Glutamatergic neuron (in vitro differentiated cells): ENCODE measurements at regions not wholly inside any gene's neighbourhood (a gene's known extent, or its start where the extent isn't known, plus 50 kb on each side); places are given as distances from the start of the nearest gene placed in this dataset.

Source experiments
- DNase-seq: peaks from one replicate; pipeline ENCODE4 v3.0.0; 2022
- H3K27ac Mint-ChIP-seq: one replicate; pipeline ENCODE4 v1.8.0; 2020; ENCODE audit warnings: mild to moderate bottlenecking, mixed read lengths, inconsistent platforms; ENCODE audit not compliant: unreplicated experiment
- H3K27me3 Mint-ChIP-seq: one replicate; pipeline ENCODE4 v1.8.0; 2020; ENCODE audit warnings: mild to moderate bottlenecking, moderate library complexity, mixed read lengths, inconsistent platforms; ENCODE audit not compliant: unreplicated experiment
- H3K36me3 Mint-ChIP-seq: one replicate; pipeline ENCODE4 v1.8.0; 2020; ENCODE audit warnings: mild to moderate bottlenecking, mixed read lengths, inconsistent platforms; ENCODE audit not compliant: unreplicated experiment
- H3K4me1 Mint-ChIP-seq: one replicate; pipeline ENCODE4 v1.8.0; 2020; ENCODE audit warnings: mild to moderate bottlenecking, low read depth, mixed read lengths, inconsistent platforms; ENCODE audit not compliant: unreplicated experiment
- H3K4me3 Mint-ChIP-seq: one replicate; pipeline ENCODE4 v1.8.0; 2020; ENCODE audit warnings: mild to moderate bottlenecking, mixed read lengths, inconsistent platforms; ENCODE audit not compliant: unreplicated experiment
- H3K9me3 Mint-ChIP-seq: one replicate; pipeline ENCODE4 v1.8.0; 2020; ENCODE audit warnings: mild to moderate bottlenecking, moderate library complexity, mixed read lengths, inconsistent platforms; ENCODE audit not compliant: unreplicated experiment
- TF ChIP-seq, protein P1 (sequence below): fragments of 200-600 bp; sonication (generic); IDR thresholded peaks from one replicate; pipeline ENCODE4 v1.5.0; 2021; ENCODE audit not compliant: partially characterized antibody, unreplicated experiment

DNA sequence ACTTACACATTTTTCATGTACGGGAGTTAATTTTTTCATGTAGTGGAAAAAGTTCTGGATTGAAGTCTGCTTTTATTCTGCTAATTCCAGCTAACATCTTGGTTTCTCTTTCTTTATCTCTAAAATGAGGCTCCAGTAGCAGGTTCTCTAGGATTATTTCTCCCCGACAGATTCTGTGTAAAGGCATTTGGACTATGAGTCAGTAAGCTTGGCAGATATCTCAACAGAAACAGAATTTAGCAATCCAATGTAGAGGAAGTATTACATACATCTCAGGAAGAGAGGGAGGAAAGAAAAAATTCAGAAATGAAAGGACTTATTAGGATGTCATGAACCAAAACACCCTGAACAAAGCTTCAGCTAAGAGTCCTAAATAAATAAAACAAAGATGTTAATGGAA lies 1682.3 kb upstream of the TENM3 start:
- Mint-ChIP-seq H3K27me3 (no peaks in the 10 kb centered on the region), H3K9me3 (no peaks in the 10 kb centered on the region), H3K36me3 (no peaks in the 10 kb centered on the region), H3K4me3 (no peak overlapping the region), H3K4me1 (peaks cover 3% of the 10 kb centered on the region), H3K27ac (no peak overlapping the region)
- TF ChIP-seq, protein P1, sequence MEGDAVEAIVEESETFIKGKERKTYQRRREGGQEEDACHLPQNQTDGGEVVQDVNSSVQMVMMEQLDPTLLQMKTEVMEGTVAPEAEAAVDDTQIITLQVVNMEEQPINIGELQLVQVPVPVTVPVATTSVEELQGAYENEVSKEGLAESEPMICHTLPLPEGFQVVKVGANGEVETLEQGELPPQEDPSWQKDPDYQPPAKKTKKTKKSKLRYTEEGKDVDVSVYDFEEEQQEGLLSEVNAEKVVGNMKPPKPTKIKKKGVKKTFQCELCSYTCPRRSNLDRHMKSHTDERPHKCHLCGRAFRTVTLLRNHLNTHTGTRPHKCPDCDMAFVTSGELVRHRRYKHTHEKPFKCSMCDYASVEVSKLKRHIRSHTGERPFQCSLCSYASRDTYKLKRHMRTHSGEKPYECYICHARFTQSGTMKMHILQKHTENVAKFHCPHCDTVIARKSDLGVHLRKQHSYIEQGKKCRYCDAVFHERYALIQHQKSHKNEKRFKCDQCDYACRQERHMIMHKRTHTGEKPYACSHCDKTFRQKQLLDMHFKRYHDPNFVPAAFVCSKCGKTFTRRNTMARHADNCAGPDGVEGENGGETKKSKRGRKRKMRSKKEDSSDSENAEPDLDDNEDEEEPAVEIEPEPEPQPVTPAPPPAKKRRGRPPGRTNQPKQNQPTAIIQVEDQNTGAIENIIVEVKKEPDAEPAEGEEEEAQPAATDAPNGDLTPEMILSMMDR: no peak
- no peak for DNase-seq

DNA sequence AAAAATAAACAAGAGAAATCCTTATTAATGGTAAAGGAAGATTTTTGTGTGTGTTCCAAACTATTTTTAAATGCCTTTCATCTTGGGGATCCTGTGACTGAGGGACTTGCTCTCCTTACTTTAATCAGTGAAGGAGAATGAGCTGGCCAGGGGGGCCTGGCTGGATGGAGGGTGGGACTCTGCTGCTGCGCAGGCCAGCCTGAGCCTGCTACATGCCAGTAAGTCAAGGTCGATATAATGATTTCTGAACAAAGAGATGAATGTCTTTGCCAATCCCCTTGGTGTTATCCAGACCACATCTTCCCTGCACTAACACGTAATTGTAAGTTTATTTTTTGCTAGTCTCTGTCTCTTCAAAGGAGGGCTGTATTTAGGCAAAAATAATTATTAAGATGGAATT lies 1679.2 kb upstream of the TENM3 start:
- Mint-ChIP-seq H3K9me3 (no peaks in the 10 kb centered on the region), H3K4me1 (peaks cover 3% of the 10 kb centered on the region), H3K36me3 (no peaks in the 10 kb centered on the region), H3K27me3 (no peaks in the 10 kb centered on the region), H3K4me3 (no peak overlapping the region), H3K27ac (no peak overlapping the region)
- no peak for DNase-seq
- TF ChIP-seq, protein P1: no peak

DNA sequence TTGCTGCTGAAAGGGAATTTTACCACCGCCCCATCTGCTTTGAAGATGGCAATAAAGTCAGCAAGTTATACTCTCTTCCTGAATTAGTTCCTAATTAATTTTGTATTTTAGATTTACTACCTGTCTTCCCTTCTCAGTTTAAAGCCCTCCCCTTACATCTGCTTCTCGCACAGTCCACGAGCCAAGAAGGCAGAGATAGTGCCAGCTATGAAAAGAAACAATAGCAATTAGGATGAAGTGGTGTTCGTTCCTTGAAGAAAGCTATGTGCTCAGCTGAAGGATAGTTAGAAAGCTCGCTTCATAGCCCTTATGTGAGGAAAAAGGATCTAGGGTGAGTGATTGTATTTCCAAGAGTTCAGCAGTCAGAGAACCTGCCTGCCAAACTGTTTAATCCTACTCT lies 1678.8 kb upstream of the TENM3 start:
- Mint-ChIP-seq H3K9me3 (no peaks in the 10 kb centered on the region), H3K27me3 (no peaks in the 10 kb centered on the region), H3K4me1 (peaks cover 3% of the 10 kb centered on the region), H3K27ac (no peak overlapping the region), H3K36me3 (no peaks in the 10 kb centered on the region), H3K4me3 (no peak overlapping the region)
- DNase-seq: no peak
- TF ChIP-seq, protein P1: no peak

DNA sequence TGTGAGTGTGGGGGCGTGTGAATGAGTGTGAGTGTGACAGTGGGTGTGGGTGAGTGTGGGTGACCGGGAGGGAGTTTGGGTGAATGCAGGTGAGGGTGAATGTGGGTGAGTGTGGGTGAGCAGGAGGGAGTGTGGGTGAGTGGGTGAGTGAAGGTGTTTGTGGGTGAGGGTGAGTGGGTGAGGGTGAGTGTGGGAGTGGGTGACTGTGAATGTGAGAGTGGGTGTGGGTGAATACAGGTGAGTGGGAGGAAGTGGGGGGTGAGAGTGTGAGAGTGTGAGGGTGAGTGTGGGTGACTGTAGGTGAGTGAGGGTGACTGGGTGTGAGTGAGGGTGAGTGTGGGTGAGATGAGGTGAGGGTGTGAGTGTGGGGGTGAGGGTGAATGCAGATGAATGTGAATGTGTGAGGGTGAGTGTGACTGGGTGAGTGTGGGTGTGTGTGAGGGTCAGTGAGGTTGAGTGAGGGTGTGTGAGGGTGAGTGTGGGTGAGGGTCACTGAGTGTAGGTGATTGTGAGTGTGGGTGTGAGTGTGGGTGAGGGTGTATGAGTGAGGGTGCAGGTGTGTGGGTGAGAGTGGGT lies 1677.3 kb upstream of the TENM3 start:
- DNase-seq: no peak
- Mint-ChIP-seq H3K9me3 (no peaks in the 10 kb centered on the region), H3K27ac (no peak overlapping the region), H3K27me3 (no peaks in the 10 kb centered on the region), H3K4me3 (no peak overlapping the region), H3K4me1 (peaks cover 3% of the 10 kb centered on the region), H3K36me3 (no peaks in the 10 kb centered on the region)
- TF ChIP-seq, protein P1: no peak

DNA sequence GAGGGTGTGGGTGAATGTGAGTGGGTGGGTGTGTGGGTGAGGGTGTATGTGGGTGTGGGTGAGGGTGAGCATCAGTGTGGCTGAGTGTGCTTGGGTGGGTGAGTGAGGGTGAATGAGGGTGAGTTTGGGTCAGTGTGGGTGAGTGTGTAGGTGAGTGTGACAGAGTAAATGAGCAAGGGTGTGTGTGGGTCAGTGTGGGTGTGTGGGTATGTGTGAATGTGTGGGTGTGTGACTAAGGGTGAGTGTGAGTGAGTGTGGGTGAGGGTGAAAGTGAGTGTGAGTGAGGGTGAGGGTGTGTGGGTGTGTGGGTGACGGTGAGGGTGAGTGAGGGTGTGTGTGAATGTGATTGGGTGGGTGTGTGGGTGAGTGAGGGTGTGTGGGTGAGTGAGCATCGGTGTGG lies 1676.7 kb upstream of the TENM3 start:
- Mint-ChIP-seq H3K27me3 (no peaks in the 10 kb centered on the region), H3K36me3 (no peaks in the 10 kb centered on the region), H3K4me3 (no peak overlapping the region), H3K9me3 (no peaks in the 10 kb centered on the region), H3K27ac (no peak overlapping the region), H3K4me1 (peaks cover 3% of the 10 kb centered on the region)
- TF ChIP-seq, protein P1: no peak
- no peak for DNase-seq
